ENCODE measurements at regions not wholly inside any gene's neighbourhood (a gene's known extent, or its start where the extent isn't known, plus 50 kb on each side); places are given as distances from the start of the nearest gene placed in this dataset.

- TF ChIP-seq CTCF (IDR thresholded peaks at IDR 0.05) (no peak), EP300 (IDR thresholded peaks at IDR 0.05) (no peak), POLR2A (IDR thresholded peaks at IDR 0.05) (no peak), POLR2AphosphoS5 (IDR thresholded peaks at IDR 0.05) (no peak)
These were observed 680.7 kb upstream of the SPANXN1 start for GRCh38 chrX:144566592-144566991.

Measured in upper lobe of left lung (tissue), 4 donors.